H1 (cell line): ENCODE measurements at regions not wholly inside any gene's neighbourhood (a gene's known extent, or its start where the extent isn't known, plus 50 kb on each side); places are given as distances from the start of the nearest gene placed in this dataset.

Source experiments
- CTCF ChIA-PET: fragments of 300-600 bp; sonication (Branson Sonifier 250); formaldehyde crosslinking; loops from one replicate; lab custom pipeline; 2021; ENCODE audit not compliant: partially characterized antibody; lab: Charles Lee
- POLR2A ChIA-PET: fragments of 300-600 bp; sonication (Branson Sonifier 250); formaldehyde crosslinking; loops from one replicate; lab custom pipeline; 2021; ENCODE audit warnings: inconsistent platforms; ENCODE audit not compliant: partially characterized antibody; lab: Charles Lee
- DNase-seq, 2 experiments: peaks; one replicate each; pipeline versions ENCODE4 v3.0.0 to v3.0.0-alpha.2; 2010 to 2022; ENCODE audit warnings: low spot score in 2 of 2, low read depth in 1 of 2, mixed read lengths in 1 of 2
- FAIRE-seq: peaks from 2 replicates; lab custom pipeline; 2011; peaks lifted over from hg19 to GRCh38; lab: Jason Lieb, UNC
- H2AFZ ChIP-seq: 2 replicates; pipeline ENCODE4 v1.8.1; 2012; ENCODE audit warnings: low read length, inconsistent platforms
- H2AK5ac ChIP-seq: 2 replicates; pipeline ENCODE4 v1.6.1; 2013; ENCODE audit warnings: low read depth, low read length
- H2BK120ac ChIP-seq: replicated peaks from 2 replicates; pipeline ENCODE3; 2013; ENCODE audit warnings: low read depth, low read length, inconsistent platforms
- H2BK12ac ChIP-seq: 2 replicates; pipeline ENCODE4 v1.6.1; 2013; ENCODE audit warnings: low read depth, low read length
- H2BK15ac ChIP-seq: 2 replicates; pipeline ENCODE4 v1.6.1; 2013; ENCODE audit warnings: low read length
- H2BK20ac ChIP-seq: 2 replicates; pipeline ENCODE4 v1.6.1; 2013; ENCODE audit warnings: low read length
- H2BK5ac ChIP-seq: 2 replicates; pipeline ENCODE4 v1.6.1; 2013; ENCODE audit warnings: low read depth, low read length
- H3K14ac ChIP-seq: 2 replicates; pipeline ENCODE4 v1.6.1; 2013; ENCODE audit warnings: inconsistent platforms; ENCODE audit not compliant: insufficient read length
- H3K18ac ChIP-seq: 2 replicates; pipeline ENCODE4 v1.6.1; 2013; ENCODE audit warnings: low read length; ENCODE audit errors: extremely low read depth
- H3K23ac ChIP-seq: 2 replicates; pipeline ENCODE4 v1.6.1; 2013; ENCODE audit warnings: inconsistent platforms; ENCODE audit not compliant: insufficient read length
- H3K23me2 ChIP-seq: 2 replicates; pipeline ENCODE4 v1.6.1; 2013; ENCODE audit warnings: low read depth, low read length
- H3K27ac ChIP-seq: 2 replicates; pipeline ENCODE4 v1.6.1; 2011; ENCODE audit warnings: low read depth, low read length, inconsistent platforms
- H3K27me3 ChIP-seq, 4 experiments: replicated peaks in 1 of 4; 1 replicate in 1 of 4; 2 replicates in 3 of 4; pipeline versions ENCODE4 v1.6.1 to v1.8.1; 2011 to 2013; ENCODE audit warnings: low read length in 3 of 4, mild to moderate bottlenecking in 3 of 4, inconsistent platforms in 2 of 4, mixed read lengths in 2 of 4, moderate library complexity in 1 of 4; ENCODE audit not compliant: control insufficient read depth in 3 of 4, insufficient read depth in 3 of 4; ENCODE audit errors: extremely low read depth in 1 of 4
- H3K36me3 ChIP-seq, 4 experiments: 2 replicates each; pipeline versions ENCODE4 v1.6.1 to v1.8.1; 2011 to 2013; ENCODE audit warnings: mild to moderate bottlenecking in 4 of 4, low read length in 3 of 4, moderate library complexity in 2 of 4, control low read depth in 1 of 4, inconsistent platforms in 1 of 4; ENCODE audit not compliant: insufficient read depth in 4 of 4, control insufficient read depth in 2 of 4
- H3K4ac ChIP-seq: replicated peaks from 2 replicates; pipeline ENCODE3; 2013; ENCODE audit warnings: low read length, low read depth, mixed read lengths, inconsistent platforms; ENCODE audit not compliant: insufficient read length
- H3K4me1 ChIP-seq, 4 experiments: replicated peaks in 1 of 4; 1 replicate in 1 of 4; 2 replicates in 3 of 4; pipeline versions ENCODE4 v1.6.1 to v1.8.1; 2011 to 2013; ENCODE audit warnings: low read length in 3 of 4, inconsistent platforms in 2 of 4, mixed read lengths in 1 of 4; ENCODE audit not compliant: insufficient read depth in 4 of 4, control insufficient read depth in 3 of 4
- H3K4me2 ChIP-seq, 2 experiments: 2 replicates each; pipeline versions ENCODE4 v1.6.1 to v1.8.1; 2011 to 2013; ENCODE audit warnings: low read depth in 2 of 2, low read length in 2 of 2, control low read depth in 1 of 2, inconsistent platforms in 1 of 2, mild to moderate bottlenecking in 1 of 2; ENCODE audit not compliant: insufficient read depth in 1 of 2
- H3K4me3 ChIP-seq, 4 experiments: fragments of 200-600, 300-600 bp in 1 of 4; sonication (generic), shearing (Covaris generic), sonication (Bioruptor Twin) in 1 of 4; 2 replicates each; pipeline versions ENCODE4 v1.5.1 to v1.8.1; 2011 to 2016; ENCODE audit warnings: low read length in 4 of 4, low read depth in 3 of 4, control low read depth in 2 of 4, inconsistent platforms in 2 of 4, mild to moderate bottlenecking in 2 of 4, mixed read lengths in 1 of 4, moderate library complexity in 1 of 4; ENCODE audit not compliant: insufficient read depth in 2 of 4; ENCODE audit errors: extremely low read depth in 1 of 4
- H3K56ac ChIP-seq: replicated peaks from 2 replicates; pipeline ENCODE3; 2013; ENCODE audit warnings: low read depth, mild to moderate bottlenecking, mixed read lengths, low read length, inconsistent platforms; ENCODE audit not compliant: insufficient read length
- H3K79me1 ChIP-seq: 2 replicates; pipeline ENCODE4 v1.6.1; 2013; ENCODE audit warnings: low read depth, low read length, control low read depth
- H3K79me2 ChIP-seq, 2 experiments: 2 replicates each; pipeline versions ENCODE4 v1.6.1 to v1.8.1; 2012 to 2013; ENCODE audit warnings: low read length in 2 of 2, mild to moderate bottlenecking in 2 of 2, inconsistent platforms in 1 of 2; ENCODE audit not compliant: insufficient read depth in 2 of 2, control insufficient read depth in 1 of 2
- H3K9ac ChIP-seq, 4 experiments: replicated peaks in 1 of 4; 1 replicate in 1 of 4; 2 replicates in 3 of 4; pipeline versions ENCODE4 v1.6.1 to v1.8.1; 2011 to 2013; ENCODE audit warnings: low read depth in 3 of 4, low read length in 3 of 4, control low read depth in 2 of 4, mild to moderate bottlenecking in 2 of 4, moderate library complexity in 2 of 4, inconsistent platforms in 1 of 4; ENCODE audit errors: extremely low read depth in 1 of 4
- H3K9me3 ChIP-seq, 2 experiments: 2 replicates each; pipeline versions ENCODE4 v1.6.1 to v1.8.1; 2012 to 2013; ENCODE audit warnings: mild to moderate bottlenecking in 2 of 2, moderate library complexity in 2 of 2, control low read depth in 1 of 2, inconsistent platforms in 1 of 2, low read depth in 1 of 2, low read length in 1 of 2, mixed read lengths in 1 of 2; ENCODE audit not compliant: insufficient read depth in 2 of 2
- H4K20me1 ChIP-seq, 2 experiments: replicated peaks in 1 of 2; 2 replicates each; pipeline versions ENCODE3 to v1.8.1; 2011 to 2013; ENCODE audit warnings: inconsistent platforms in 2 of 2, low read length in 2 of 2, mild to moderate bottlenecking in 1 of 2; ENCODE audit not compliant: insufficient read depth in 2 of 2, control insufficient read depth in 1 of 2
- H4K5ac ChIP-seq: 2 replicates; pipeline ENCODE4 v1.6.1; 2013; ENCODE audit warnings: low read length, low read depth, mixed read lengths, inconsistent platforms; ENCODE audit not compliant: insufficient read length
- H4K8ac ChIP-seq: 2 replicates; pipeline ENCODE4 v1.8.0; 2013; ENCODE audit warnings: mild to moderate bottlenecking, moderate library complexity, low read length, inconsistent platforms; ENCODE audit not compliant: insufficient read depth; ENCODE audit errors: extremely low read depth
- H4K91ac ChIP-seq: replicated peaks from 2 replicates; pipeline ENCODE3; 2013; ENCODE audit warnings: low read length, mixed read lengths, inconsistent platforms; ENCODE audit not compliant: insufficient read length
- EZH2 ChIP-seq: fragments of 200-600 bp; sonication (generic); IDR thresholded peaks from 2 replicates; pipeline ENCODE4 v1.7.1; 2012; ENCODE audit warnings: low read depth, mild to moderate bottlenecking, moderate library complexity, low read length, inconsistent platforms; ENCODE audit not compliant: severe bottlenecking
- NANOG ChIP-seq: IDR thresholded peaks from 2 replicates; pipeline ENCODE4 v1.6.1; 2011; ENCODE audit warnings: low read length, low read depth, mild to moderate bottlenecking, inconsistent platforms; ENCODE audit not compliant: insufficient read depth, poor library complexity, severe bottlenecking
- SAP30 ChIP-seq: fragments of 300-600 bp; sonication (generic); IDR thresholded peaks from 2 replicates; pipeline ENCODE4 v1.7.1; 2012; ENCODE audit warnings: low read length, moderate library complexity, mild to moderate bottlenecking, inconsistent platforms; ENCODE audit not compliant: insufficient read depth, insufficient replicate concordance
- SP4 ChIP-seq: IDR thresholded peaks from 2 replicates; pipeline ENCODE4 v1.6.1; 2012; ENCODE audit warnings: low read length, inconsistent platforms
- SRF ChIP-seq: IDR thresholded peaks from 2 replicates; pipeline ENCODE4 v1.6.1; 2011; ENCODE audit warnings: mild to moderate bottlenecking, low read depth, low read length, moderate library complexity
- TCF12 ChIP-seq: IDR thresholded peaks from 2 replicates; pipeline ENCODE4 v1.6.1; 2011; ENCODE audit warnings: low read depth, mild to moderate bottlenecking, low read length
- TEAD4 ChIP-seq: IDR thresholded peaks from 2 replicates; pipeline ENCODE4 v1.6.1; 2012; ENCODE audit warnings: low read depth, low read length, inconsistent platforms, mixed read lengths
- USF2 ChIP-seq: IDR thresholded peaks from 2 replicates; pipeline ENCODE4 v1.6.1; 2011; ENCODE audit warnings: low read length, improper control_type of control experiment
- YY1 ChIP-seq: IDR thresholded peaks from 2 replicates; pipeline ENCODE4 v1.6.1; 2011; ENCODE audit warnings: low read depth, mild to moderate bottlenecking, low read length
- WGBS, 2 experiments: shearing (Covaris generic) in 1 of 2; methylation state at CpG; one replicate each; pipeline versions ENCODE4 v1.1.6 to v1.1.7; 2013 to 2015; ENCODE audit warnings: low lambda C conversion rate in 2 of 2, mixed read lengths in 2 of 2, inconsistent platforms in 1 of 2, low coverage in 1 of 2, missing lambda C conversion rate in 1 of 2; ENCODE audit not compliant: insufficient replicate concordance in 2 of 2, insufficient coverage in 1 of 2, insufficient read length in 1 of 2; ENCODE audit errors: extremely low coverage in 1 of 2, missing lambda C conversion rate in 1 of 2; 5-methylcytosine and 5-hydroxymethylcytosine counted together
- TF ChIP-seq, protein P1 (sequence below): IDR thresholded peaks from 2 replicates; pipeline ENCODE4 v1.6.1; 2011; ENCODE audit warnings: low read depth, mild to moderate bottlenecking, low read length; ENCODE audit not compliant: insufficient read depth

GRCh38 chr15:96462768-96463750 is 132.6 kb downstream of the NR2F2 start:
- no peak overlapping the region for H2AFZ ChIP-seq
- no peak overlapping the region for H3K4me2 ChIP-seq
- H3K36me3 ChIP-seq = no peaks in the 10 kb centered on the region
- H4K8ac ChIP-seq = no peak overlapping the region
- H2BK20ac ChIP-seq = no peak overlapping the region
- H3K9ac ChIP-seq = no peak overlapping the region
- no peak overlapping the region for H4K91ac ChIP-seq
- H2BK120ac ChIP-seq = no peak overlapping the region
- no peak overlapping the region for H3K4me3 ChIP-seq
- no peaks in the 10 kb centered on the region for H3K4me1 ChIP-seq
- no peaks in the 10 kb centered on the region for H3K79me1 ChIP-seq
- no peaks in the 10 kb centered on the region for H3K27me3 ChIP-seq
- no peak overlapping the region for H2BK12ac ChIP-seq
- no peak overlapping the region for H4K5ac ChIP-seq
- DNase-seq (no peak), FAIRE-seq (no peak)
- ChIA-PET POLR2A (no interaction called here), CTCF (interaction anchor here (0.6 to 1.3 kb wide), 5 partner anchors 10 to 656 kb away, joined by 3 to 4 read pairs (median 3); no protein-coding TSS in a partner anchor)
- H2BK15ac ChIP-seq = no peak overlapping the region
- no peak overlapping the region for H2AK5ac ChIP-seq
- H3K56ac ChIP-seq = no peak overlapping the region
- H3K79me2 ChIP-seq = no peaks in the 10 kb centered on the region
- H4K20me1 ChIP-seq = no peaks in the 10 kb centered on the region
- no peak overlapping the region for H3K4ac ChIP-seq
- H2BK5ac ChIP-seq = no peak overlapping the region
- no peaks in the 10 kb centered on the region for H3K23me2 ChIP-seq
- no peak overlapping the region for H3K27ac ChIP-seq
- no peak overlapping the region for H3K14ac ChIP-seq
- WGBS, 2 experiments = 83% methylated on average over 21 of the region's 21 CpGs; no CpG with 5 or more reads in 1 of the 2 experiments
- no peak overlapping the region for H3K23ac ChIP-seq
- no peaks in the 10 kb centered on the region for H3K9me3 ChIP-seq
- no peak overlapping the region for H3K18ac ChIP-seq
- TF ChIP-seq TCF12 (no peak), NANOG (no peak), SRF (no peak), SAP30 (no peak), YY1 (no peak), SP4 (no peak), TEAD4 (no peak), EZH2 (no peak), USF2 (no peak)
- TF ChIP-seq, protein P1, sequence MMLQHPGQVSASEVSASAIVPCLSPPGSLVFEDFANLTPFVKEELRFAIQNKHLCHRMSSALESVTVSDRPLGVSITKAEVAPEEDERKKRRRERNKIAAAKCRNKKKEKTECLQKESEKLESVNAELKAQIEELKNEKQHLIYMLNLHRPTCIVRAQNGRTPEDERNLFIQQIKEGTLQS = no peak
